ENCODE measurements at regions not wholly inside any gene's neighbourhood (a gene's known extent, or its start where the extent isn't known, plus 50 kb on each side); places are given as distances from the start of the nearest gene placed in this dataset.

DNA sequence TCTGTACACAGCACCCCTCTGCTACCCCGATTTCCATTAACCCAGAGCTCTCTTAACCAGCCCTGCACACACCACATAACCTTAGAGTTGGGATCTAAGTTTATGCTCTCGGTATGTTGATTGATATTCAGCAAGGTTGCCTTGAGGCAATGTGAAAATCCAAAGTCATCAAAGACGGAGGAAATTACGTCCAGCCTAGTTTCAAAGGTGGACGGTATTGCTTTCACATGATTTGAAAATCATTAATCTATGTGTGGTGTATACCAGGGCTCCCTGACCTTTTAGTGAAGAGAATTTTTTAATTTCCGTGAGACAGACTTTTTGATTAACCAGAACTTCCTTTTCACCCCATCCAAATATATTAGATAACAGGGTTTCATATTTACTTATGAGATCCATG lies 272.5 kb upstream of the LCORL start:
- ATAC-seq (no peak), DNase-seq (no peak)
- H3K9me3 ChIP-seq: no peaks in the 10 kb centered on the region
- no peak for TF ChIP-seq POLR2A (IDR thresholded peaks at IDR 0.05)
- TF ChIP-seq, protein P1, sequence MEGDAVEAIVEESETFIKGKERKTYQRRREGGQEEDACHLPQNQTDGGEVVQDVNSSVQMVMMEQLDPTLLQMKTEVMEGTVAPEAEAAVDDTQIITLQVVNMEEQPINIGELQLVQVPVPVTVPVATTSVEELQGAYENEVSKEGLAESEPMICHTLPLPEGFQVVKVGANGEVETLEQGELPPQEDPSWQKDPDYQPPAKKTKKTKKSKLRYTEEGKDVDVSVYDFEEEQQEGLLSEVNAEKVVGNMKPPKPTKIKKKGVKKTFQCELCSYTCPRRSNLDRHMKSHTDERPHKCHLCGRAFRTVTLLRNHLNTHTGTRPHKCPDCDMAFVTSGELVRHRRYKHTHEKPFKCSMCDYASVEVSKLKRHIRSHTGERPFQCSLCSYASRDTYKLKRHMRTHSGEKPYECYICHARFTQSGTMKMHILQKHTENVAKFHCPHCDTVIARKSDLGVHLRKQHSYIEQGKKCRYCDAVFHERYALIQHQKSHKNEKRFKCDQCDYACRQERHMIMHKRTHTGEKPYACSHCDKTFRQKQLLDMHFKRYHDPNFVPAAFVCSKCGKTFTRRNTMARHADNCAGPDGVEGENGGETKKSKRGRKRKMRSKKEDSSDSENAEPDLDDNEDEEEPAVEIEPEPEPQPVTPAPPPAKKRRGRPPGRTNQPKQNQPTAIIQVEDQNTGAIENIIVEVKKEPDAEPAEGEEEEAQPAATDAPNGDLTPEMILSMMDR (IDR thresholded peaks at IDR 0.05): no peak
- intact Hi-C loops (cut with DNase I): no loop called here
- no peaks in the 10 kb centered on the region for H3K4me1 ChIP-seq
- H3K4me3 ChIP-seq: no peak overlapping the region
- no peaks in the 10 kb centered on the region for H3K36me3 ChIP-seq
- H3K27ac ChIP-seq: no peak overlapping the region
- no peaks in the 10 kb centered on the region for H3K27me3 ChIP-seq
- 83 to 94% (median 93%) methylated on average over 6 of the region's 6 CpGs for WGBS, 4 donors

- Histone ChIP-seq H3K27me3 (no peaks in the 10 kb centered on the region), H3K36me3 (no peaks in the 10 kb centered on the region), H3K9me3 (no peaks in the 10 kb centered on the region), H3K27ac (no peak overlapping the region), H3K4me1 (no peaks in the 10 kb centered on the region), H3K4me3 (no peak overlapping the region)
- WGBS, 4 donors: 83 to 91% (median 85%) methylated on average over 6 of the region's 6 CpGs
- DNase-seq: no peak
- intact Hi-C loops (cut with DNase I): no loop called here
- TF ChIP-seq, protein P1 (IDR thresholded peaks at IDR 0.05): no peak
- TF ChIP-seq POLR2A (IDR thresholded peaks at IDR 0.05): no peak
- ATAC-seq: no peak
These were observed 270.9 kb upstream of the LCORL start for GRCh38 chr4:18292411-18292810.

- 87 to 97% (median 90%) methylated on average over 2 of the region's 2 CpGs for WGBS, 4 donors
- DNase-seq: no peak
- Histone ChIP-seq H3K9me3 (no peaks in the 10 kb centered on the region), H3K4me1 (no peaks in the 10 kb centered on the region), H3K27me3 (no peaks in the 10 kb centered on the region), H3K4me3 (no peak overlapping the region), H3K36me3 (no peaks in the 10 kb centered on the region), H3K27ac (no peak overlapping the region)
- TF ChIP-seq, protein P1 (IDR thresholded peaks at IDR 0.05): no peak
- TF ChIP-seq POLR2A (IDR thresholded peaks at IDR 0.05): no peak
- ATAC-seq: no peak
- intact Hi-C loops (cut with DNase I): no loop called here
These were observed 270.4 kb upstream of the LCORL start for GRCh38 chr4:18291981-18292380.

GRCh38 chr4:18291256-18291655 lies 269.7 kb upstream of the LCORL start:
- H3K4me1 ChIP-seq: no peaks in the 10 kb centered on the region
- H3K36me3 ChIP-seq: no peaks in the 10 kb centered on the region
- no peak overlapping the region for H3K27ac ChIP-seq
- no peaks in the 10 kb centered on the region for H3K9me3 ChIP-seq
- 58 to 86% (median 76%) methylated on average over 5 of the region's 5 CpGs for WGBS, 4 donors
- TF ChIP-seq, protein P1 (IDR thresholded peaks at IDR 0.05): no peak
- no peak for TF ChIP-seq POLR2A (IDR thresholded peaks at IDR 0.05)
- no peak overlapping the region for H3K4me3 ChIP-seq
- DNase-seq (no peak), ATAC-seq (no peak)
- intact Hi-C loops (cut with DNase I): no loop called here
- no peaks in the 10 kb centered on the region for H3K27me3 ChIP-seq

Data from heart left ventricle (tissue), 16 donors.